Neural crest cell (in vitro differentiated cells): ENCODE measurements at regions not wholly inside any gene's neighbourhood (a gene's known extent, or its start where the extent isn't known, plus 50 kb on each side); places are given as distances from the start of the nearest gene placed in this dataset.

ENCODE experiments used
- DNase-seq: peaks from one replicate; pipeline ENCODE4 v3.0.0; 2021; ENCODE audit warnings: low read depth, mixed read lengths, low spot score
- H3K27ac Mint-ChIP-seq: one replicate; pipeline ENCODE4 v1.8.0; 2021; ENCODE audit warnings: mild to moderate bottlenecking, mixed read lengths; ENCODE audit not compliant: unreplicated experiment
- H3K27me3 Mint-ChIP-seq: 2 replicates; pipeline ENCODE4 v1.8.0; 2021; ENCODE audit warnings: low read depth, mild to moderate bottlenecking, mixed read lengths
- H3K36me3 Mint-ChIP-seq: 2 replicates; pipeline ENCODE4 v1.8.0; 2021; ENCODE audit warnings: low read depth, mild to moderate bottlenecking, mixed read lengths
- H3K4me1 Mint-ChIP-seq: 2 replicates; pipeline ENCODE4 v1.8.0; 2021; ENCODE audit warnings: mixed read lengths
- H3K4me3 Mint-ChIP-seq: one replicate; pipeline ENCODE4 v1.8.0; 2021; ENCODE audit warnings: mild to moderate bottlenecking, mixed read lengths
- H3K9me3 Mint-ChIP-seq: 2 replicates; pipeline ENCODE4 v1.8.0; 2021; ENCODE audit warnings: mixed read lengths
- CTCF ChIP-seq: fragments of 200-600 bp; sonication (generic); conservative IDR thresholded peaks from 2 replicates; pipeline ENCODE4 v1.5.0; 2021; ENCODE audit warnings: antibody characterized with exemption, mild to moderate bottlenecking

GRCh38 chr4:182140547-182140946, 102.7 kb upstream of the TENM3 start:
- no peaks in the 10 kb centered on the region for H3K36me3 Mint-ChIP-seq
- peaks cover 44% of the 10 kb centered on the region for H3K4me1 Mint-ChIP-seq
- peak overlapping the region; percentile 45 for H3K4me3 Mint-ChIP-seq
- H3K27me3 Mint-ChIP-seq = peaks cover 65% of the 10 kb centered on the region
- DNase-seq = no peak
- no peak for TF ChIP-seq CTCF
- no peaks in the 10 kb centered on the region for H3K9me3 Mint-ChIP-seq
- no peak overlapping the region for H3K27ac Mint-ChIP-seq

- DNase-seq = no peak
- Mint-ChIP-seq H3K4me3 (peak overlapping the region; percentile 95), H3K27ac (no peak overlapping the region), H3K36me3 (no peaks in the 10 kb centered on the region), H3K27me3 (peaks cover 68% of the 10 kb centered on the region), H3K9me3 (no peaks in the 10 kb centered on the region), H3K4me1 (peaks cover 47% of the 10 kb centered on the region)
- TF ChIP-seq CTCF = no peak
These were observed 102.1 kb upstream of the TENM3 start for GRCh38 chr4:182141061-182141460.

- H3K27ac Mint-ChIP-seq = no peak overlapping the region
- H3K27me3 Mint-ChIP-seq = peaks cover 67% of the 10 kb centered on the region
- H3K4me1 Mint-ChIP-seq = peaks cover 45% of the 10 kb centered on the region
- H3K9me3 Mint-ChIP-seq = no peaks in the 10 kb centered on the region
- DNase-seq = peak; percentile 31
- no peak for TF ChIP-seq CTCF
- no peaks in the 10 kb centered on the region for H3K36me3 Mint-ChIP-seq
- H3K4me3 Mint-ChIP-seq = peak overlapping the region; percentile 95
These were observed 100.8 kb upstream of the TENM3 start for GRCh38 chr4:182142176-182143085.

GRCh38 chr4:182143086-182143821, 99.9 kb upstream of the TENM3 start:
- Mint-ChIP-seq H3K9me3 (no peaks in the 10 kb centered on the region), H3K27ac (peak overlapping the region; percentile 15), H3K27me3 (peaks cover 65% of the 10 kb centered on the region), H3K4me1 (peaks cover 46% of the 10 kb centered on the region), H3K36me3 (no peaks in the 10 kb centered on the region), H3K4me3 (peak overlapping the region; percentile 95)
- peak; percentile 18 for DNase-seq
- peak; percentile 14 for TF ChIP-seq CTCF

GRCh38 chr4:182143822-182144625, 99.2 kb upstream of the TENM3 start:
- Mint-ChIP-seq H3K4me3 (peak overlapping the region; percentile 95), H3K9me3 (no peaks in the 10 kb centered on the region), H3K4me1 (peaks cover 46% of the 10 kb centered on the region), H3K27ac (peak overlapping the region; percentile 4), H3K36me3 (no peaks in the 10 kb centered on the region), H3K27me3 (peaks cover 63% of the 10 kb centered on the region)
- TF ChIP-seq CTCF = no peak
- DNase-seq = peak; percentile 51
